Effector memory CD8-positive, alpha-beta T cell (primary cell): ENCODE measurements at regions not wholly inside any gene's neighbourhood (a gene's known extent, or its start where the extent isn't known, plus 50 kb on each side); places are given as distances from the start of the nearest gene placed in this dataset.

Experiments used
- ATAC-seq: fragments of 150-1000 bp; cut with Tn5 transposase; replicated peaks from 2 replicates; pipeline ENCODE4 v1.10.0; 2021; ENCODE audit warnings: mild to moderate bottlenecking, moderate library complexity
- DNase-seq, 3 experiments: peaks; one replicate each; pipeline ENCODE4 v3.0.0; 2021
- H3K27ac Mint-ChIP-seq, 2 donors: one replicate each; pipeline ENCODE4 v1.8.0; 2022; ENCODE audit warnings: mild to moderate bottlenecking in 2 of 2, mixed read lengths in 2 of 2, moderate library complexity in 2 of 2
- H3K27me3 Mint-ChIP-seq, 2 donors: one replicate each; pipeline ENCODE4 v1.8.0; 2022; ENCODE audit warnings: mixed read lengths in 2 of 2
- H3K36me3 Mint-ChIP-seq: one replicate; pipeline ENCODE4 v1.8.0; 2022; ENCODE audit warnings: mild to moderate bottlenecking, moderate library complexity, mixed read lengths; ENCODE audit not compliant: insufficient read depth
- H3K4me1 Mint-ChIP-seq, 2 donors: one replicate each; pipeline ENCODE4 v1.8.0; 2022; ENCODE audit warnings: low read depth in 2 of 2, mixed read lengths in 2 of 2
- H3K4me3 Mint-ChIP-seq, 2 donors: one replicate each; pipeline ENCODE4 v1.8.0; 2022; ENCODE audit warnings: mild to moderate bottlenecking in 2 of 2, mixed read lengths in 2 of 2, moderate library complexity in 2 of 2
- H3K9me3 Mint-ChIP-seq, 2 donors: one replicate each; pipeline ENCODE4 v1.8.0; 2022; ENCODE audit warnings: mixed read lengths in 2 of 2

GRCh38 chr21:33169359-33169758 is 60.4 kb upstream of the IFNAR2 start:
- no peak overlapping the region for H3K27ac Mint-ChIP-seq
- ATAC-seq (no peak), DNase-seq (no peak)
- no peak overlapping the region for H3K4me3 Mint-ChIP-seq
- H3K36me3 Mint-ChIP-seq: no peaks in the 10 kb centered on the region
- H3K9me3 Mint-ChIP-seq: peaks cover 0 to 5% of the 10 kb centered on the region in 2 donors
- peaks cover 41 to 59% of the 10 kb centered on the region in 2 donors for H3K27me3 Mint-ChIP-seq
- no peaks in the 10 kb centered on the region for H3K4me1 Mint-ChIP-seq

- H3K9me3 Mint-ChIP-seq: peaks cover 0 to 5% of the 10 kb centered on the region in 2 donors
- DNase-seq (no peak), ATAC-seq (no peak)
- H3K4me3 Mint-ChIP-seq: no peak overlapping the region
- no peaks in the 10 kb centered on the region for H3K4me1 Mint-ChIP-seq
- no peak overlapping the region for H3K27ac Mint-ChIP-seq
- H3K36me3 Mint-ChIP-seq: no peaks in the 10 kb centered on the region
- peaks cover 43 to 46% of the 10 kb centered on the region in 2 donors for H3K27me3 Mint-ChIP-seq
Observed at GRCh38 chr21:33171616-33172169, 58.0 kb upstream of the IFNAR2 start.

- peaks cover 18 to 22% of the 10 kb centered on the region in 2 donors for H3K27me3 Mint-ChIP-seq
- DNase-seq (no peak), ATAC-seq (no peak)
- no peak overlapping the region for H3K4me3 Mint-ChIP-seq
- H3K4me1 Mint-ChIP-seq: no peaks in the 10 kb centered on the region
- no peaks in the 10 kb centered on the region for H3K36me3 Mint-ChIP-seq
- no peak overlapping the region for H3K27ac Mint-ChIP-seq
- no peaks in the 10 kb centered on the region for H3K9me3 Mint-ChIP-seq
Observed at GRCh38 chr21:33174756-33175155, 55.0 kb upstream of the IFNAR2 start.
